OCI-M1 (cell line): ENCODE measurements at regions not wholly inside any gene's neighbourhood (a gene's known extent, or its start where the extent isn't known, plus 50 kb on each side); places are given as distances from the start of the nearest gene placed in this dataset.
"Not testable (repeated sequence)": the region's sequence is repeated elsewhere in the genome, so short reads cannot be mapped to it uniquely, and the experiment has no call there.

Experiments
- DNase-seq: peaks from one replicate; lab custom pipeline; 2025; lab: John Stamatoyannopoulos, UW

DNA sequence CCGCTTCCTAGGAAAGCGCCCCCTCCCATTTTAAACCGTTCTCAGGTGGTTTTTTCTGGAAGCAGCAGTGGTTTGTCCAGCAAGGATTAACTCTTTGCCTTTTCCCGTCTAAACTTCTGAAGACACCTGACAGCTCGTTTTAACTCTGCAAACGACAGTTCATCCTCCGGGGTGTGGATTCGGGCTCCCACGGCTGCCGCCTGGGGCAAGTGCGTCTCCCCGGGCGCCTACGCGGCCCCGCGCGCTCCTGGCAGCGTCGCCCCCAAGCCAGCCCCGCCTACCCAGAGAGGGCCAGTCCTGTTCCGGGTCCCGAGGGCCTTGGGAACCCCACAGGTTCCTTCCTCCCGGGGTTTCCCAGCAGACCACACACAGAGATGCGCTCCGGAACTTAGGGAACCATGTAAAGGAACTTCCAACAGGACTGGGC, 54.4 kb downstream of the PRR18 start:
- DNase-seq: no peak

DNA sequence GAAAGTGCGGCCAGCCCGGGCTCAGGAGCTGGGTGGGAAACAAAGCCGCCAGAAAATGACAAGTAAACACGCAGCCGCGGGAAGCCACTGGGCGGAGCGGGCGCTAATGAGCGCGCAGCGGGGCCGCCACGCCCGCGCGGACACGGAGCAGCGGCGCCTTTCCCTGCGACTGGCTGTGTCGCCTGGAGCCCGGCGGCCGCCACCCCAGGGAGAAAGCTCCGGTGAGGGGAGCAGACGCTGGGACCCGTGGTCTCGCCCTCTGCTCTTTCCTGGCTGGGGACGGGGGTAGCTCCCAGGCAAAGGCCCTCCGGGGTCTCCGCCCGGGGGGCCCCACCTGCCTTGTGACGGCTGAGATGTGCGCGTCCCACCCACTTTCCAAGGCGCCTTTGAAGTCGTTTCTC, 54.9 kb downstream of the PRR18 start:
- DNase-seq: no peak

DNA sequence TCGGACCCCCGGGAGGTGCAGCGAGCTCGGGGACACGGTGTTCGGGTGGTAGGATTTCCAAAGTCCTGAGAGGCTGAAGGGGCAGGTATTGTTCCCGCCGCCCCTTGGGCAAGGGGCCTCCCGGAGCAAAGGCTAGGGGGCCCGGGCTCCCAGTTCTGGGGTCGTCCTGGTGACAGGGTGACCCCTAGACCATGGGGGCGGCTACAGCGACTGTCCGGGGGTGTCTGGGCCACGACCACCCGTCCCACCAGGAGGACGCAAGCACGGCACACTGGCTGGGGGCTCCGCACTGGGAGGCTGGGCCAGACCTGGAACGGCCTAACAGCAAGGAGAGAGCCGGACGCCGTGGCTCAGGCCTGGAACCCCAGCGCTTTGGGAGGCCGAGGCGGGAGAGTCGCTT, 55.6 kb downstream of the PRR18 start:
- no peak for DNase-seq

DNA sequence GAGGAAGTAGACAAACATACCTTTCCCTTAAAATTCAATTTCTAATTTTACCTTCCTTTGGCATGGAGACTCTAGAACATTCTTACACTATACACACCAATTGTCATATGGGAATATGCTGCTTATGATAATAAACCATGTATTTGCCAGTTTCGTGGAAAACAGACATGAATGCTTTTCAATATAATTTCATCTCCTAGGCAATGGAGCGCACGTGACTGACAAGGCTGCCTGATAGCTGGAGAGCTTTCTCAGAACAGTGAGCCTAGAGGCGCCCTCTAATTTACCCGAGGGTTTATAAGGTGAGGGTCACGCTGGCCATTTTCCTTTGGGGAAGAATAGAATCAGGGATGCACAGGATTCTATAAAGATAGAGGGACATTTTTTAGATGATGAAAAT, 56.5 kb downstream of the PRR18 start:
- no peak for DNase-seq

DNA sequence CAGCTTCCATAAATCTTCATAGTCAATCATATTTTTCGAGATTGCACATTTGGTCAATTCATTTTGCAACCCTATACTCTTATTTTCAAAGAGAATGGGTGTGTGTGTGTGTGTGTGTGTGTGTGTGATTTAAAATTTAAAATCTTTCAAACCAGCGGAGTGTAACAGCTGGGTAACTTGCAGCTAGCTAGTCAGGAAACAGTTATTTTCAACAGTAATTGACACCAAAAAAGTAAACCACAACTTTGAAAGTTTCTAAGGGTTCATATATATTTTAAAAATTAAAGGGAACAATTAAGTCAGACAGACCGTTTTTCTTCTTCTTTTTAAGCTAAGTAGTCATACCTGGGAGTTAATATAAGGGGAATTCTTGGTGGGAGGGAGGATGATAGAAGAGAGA, 57.0 kb downstream of the PRR18 start:
- no peak for DNase-seq

DNA sequence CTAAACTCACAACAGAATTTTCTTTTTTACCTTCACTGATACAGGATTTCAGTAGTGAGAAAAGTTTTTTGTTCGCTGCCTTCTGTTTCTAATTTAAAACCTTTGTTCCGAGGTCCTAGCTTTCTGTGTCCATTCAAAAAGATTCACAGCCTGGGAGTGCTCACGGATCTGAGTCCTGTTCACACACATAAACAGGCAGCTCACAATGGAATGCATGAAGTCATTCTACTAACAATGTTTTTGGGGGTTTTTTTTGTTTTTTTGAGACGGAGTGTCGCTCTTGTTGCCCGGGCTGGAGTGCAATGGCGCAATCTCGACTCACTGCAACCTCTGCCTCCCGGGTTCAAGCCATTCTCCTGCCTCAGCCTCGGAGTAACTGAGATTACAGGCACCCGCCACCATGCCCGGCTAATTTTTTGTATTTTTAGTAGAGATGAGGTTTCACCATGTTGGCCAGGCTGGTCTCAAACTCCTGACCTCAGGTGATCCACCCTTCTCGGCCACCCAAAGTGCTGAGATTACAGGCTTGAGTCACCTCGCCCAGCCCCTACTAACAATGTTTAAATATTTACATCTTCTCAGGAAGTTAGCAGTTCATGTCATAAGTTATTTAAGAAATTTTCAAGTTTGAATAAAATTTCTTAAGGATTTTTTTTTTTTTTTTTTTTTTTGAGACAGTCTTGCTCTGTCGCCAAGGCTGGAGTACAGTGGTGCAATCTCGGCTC, 59.0 kb downstream of the PRR18 start:
- not testable (repeated sequence) for DNase-seq

DNA sequence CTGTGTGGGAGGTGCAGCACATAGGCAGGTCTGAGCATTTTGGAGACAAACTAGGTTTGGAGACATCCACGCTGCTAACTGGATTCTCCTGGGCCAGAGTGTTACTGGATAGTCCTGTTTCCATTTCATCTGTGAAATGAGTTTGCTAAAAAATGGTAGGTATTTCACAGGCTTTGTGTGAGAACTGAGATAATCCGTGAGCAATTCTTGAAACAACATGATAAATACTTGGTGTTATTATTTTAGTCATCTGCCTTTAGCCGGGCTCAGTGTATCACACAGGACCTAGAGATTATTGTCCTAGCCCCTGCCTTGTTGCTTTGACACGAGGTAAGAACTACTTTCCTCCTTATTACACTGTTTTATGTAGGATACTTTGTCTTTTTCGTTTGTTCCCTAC, 63.0 kb downstream of the PRR18 start:
- no peak for DNase-seq

DNA sequence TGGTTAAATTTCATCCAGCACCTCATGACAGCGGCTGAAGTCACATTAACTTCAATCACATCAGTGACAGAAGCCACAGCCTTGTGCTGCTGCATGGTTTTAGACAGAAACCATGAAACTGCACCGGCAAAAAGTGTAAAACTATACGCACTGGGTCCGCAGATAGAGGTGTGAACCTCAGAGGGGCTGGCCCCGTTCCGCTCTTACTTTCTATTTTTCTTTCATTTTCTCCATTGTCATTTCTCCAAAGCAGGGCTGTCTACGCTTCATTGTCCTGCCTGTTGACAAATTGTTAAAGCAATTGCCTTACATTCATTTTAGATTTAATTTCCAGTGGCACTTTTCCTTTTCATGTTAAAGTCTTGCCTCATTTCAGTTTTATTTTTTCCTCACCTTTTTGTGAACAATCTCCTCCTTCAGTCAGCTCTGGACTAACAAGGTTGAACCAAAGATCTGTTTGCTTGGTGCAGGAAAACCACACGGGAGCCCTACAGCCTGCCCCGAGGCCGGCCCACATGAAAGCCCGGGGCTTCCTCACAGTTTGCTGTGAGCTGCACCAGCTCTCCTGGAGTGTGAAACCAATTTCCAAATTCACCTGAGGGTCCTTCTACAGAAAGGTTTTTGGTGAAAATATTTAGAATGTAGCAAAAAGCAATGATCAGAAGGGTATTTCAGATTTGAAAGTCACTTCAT, 63.7 kb downstream of the PRR18 start:
- DNase-seq: no peak

DNA sequence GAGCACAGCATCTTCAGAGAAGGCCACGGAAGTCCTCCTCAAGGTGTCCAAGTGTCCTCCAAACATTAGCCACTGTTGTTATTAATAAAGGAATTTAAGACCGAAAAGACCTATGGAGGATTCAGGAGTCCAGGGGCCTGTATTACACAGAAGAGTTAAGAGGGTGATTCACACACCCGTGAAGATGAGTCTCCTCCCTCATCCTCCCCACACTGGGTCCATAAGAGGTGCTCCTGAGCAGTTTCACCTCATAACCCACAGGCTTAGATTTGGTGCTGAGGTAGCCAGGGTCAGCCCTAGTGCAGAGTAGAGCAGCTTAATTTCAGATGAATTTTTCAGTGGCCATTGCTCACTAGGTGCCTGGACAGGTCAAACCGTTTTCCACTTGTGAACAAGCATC, 65.3 kb downstream of the PRR18 start:
- no peak for DNase-seq

DNA sequence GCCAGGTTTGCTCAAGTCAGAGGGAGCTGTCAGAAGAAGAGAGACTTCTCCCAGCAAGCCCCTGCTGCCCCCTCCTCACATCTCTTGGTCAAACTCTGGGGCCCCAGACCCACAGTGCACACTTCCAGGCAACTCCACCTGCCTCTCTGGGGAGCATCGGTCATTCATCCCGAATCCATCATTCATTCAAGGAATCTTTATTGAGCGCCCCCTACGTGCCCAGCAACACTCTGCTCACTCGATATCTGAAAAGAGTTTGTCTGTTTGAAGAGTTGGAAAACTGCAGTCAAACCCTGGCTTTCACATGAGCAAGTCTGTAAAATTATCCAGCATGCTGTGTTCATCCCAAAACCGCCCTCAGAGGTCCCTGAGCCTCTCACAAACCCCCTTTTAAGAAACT, 66.2 kb downstream of the PRR18 start:
- no peak for DNase-seq

DNA sequence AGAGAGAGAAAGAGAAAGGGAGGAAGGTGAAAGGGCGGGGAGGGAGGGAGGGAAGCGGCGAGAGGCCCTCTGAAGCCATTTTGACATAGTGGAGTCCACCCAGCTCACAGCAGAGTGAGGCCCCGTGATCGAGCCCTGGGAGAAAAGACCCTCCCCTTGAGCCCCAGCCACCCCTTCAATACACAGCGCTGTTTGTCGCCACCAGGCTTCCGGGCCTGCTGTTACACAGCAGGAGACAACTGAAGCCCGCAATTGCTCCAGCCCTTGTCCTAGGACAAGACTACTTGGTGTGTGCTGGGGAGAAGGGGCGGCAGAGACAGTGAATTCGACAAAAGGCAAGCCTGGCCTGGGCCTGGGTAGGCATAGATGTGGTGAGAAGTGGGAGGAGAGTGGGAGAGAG, 67.3 kb downstream of the PRR18 start:
- DNase-seq: no peak

DNA sequence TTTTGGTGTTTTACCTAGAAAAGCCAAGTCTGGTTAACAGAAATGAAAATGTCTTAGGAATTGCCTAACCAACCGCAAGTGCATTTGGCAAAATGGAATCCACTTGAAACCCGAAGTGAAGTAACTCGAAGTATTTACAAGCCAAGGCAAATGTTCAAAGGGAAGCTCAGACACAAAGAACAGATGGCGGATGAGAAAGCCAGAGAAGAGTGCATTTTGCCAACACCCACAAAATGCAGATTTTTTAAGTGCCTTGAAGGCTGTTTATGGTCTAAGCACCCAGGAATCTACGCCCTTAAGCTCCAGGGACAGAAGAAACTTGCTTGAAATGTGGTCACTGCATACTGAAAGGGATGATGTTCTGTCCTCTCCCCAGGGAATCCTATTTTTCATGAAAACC, 70.0 kb upstream of the TBXT start:
- no peak for DNase-seq

DNA sequence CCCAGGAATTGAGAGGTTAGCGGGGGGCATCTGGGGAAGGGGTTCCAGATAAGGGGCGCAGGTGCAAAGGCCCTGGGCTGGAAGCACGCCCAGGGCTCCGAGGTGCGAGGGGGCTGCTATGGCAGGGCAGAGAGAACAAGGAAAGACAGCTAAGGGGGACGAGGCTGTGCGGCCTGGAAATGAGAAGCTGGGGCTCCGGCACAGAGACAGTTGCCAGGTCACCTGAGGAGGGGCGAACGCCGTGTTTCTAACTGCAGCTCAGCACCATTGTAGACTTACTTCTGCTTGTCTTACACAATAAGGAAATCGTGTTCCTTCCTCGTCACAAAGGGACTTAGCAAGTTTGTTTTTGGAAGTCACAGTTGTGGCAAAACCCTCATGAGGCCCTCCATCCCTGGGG, 68.9 kb upstream of the TBXT start:
- DNase-seq: no peak

DNA sequence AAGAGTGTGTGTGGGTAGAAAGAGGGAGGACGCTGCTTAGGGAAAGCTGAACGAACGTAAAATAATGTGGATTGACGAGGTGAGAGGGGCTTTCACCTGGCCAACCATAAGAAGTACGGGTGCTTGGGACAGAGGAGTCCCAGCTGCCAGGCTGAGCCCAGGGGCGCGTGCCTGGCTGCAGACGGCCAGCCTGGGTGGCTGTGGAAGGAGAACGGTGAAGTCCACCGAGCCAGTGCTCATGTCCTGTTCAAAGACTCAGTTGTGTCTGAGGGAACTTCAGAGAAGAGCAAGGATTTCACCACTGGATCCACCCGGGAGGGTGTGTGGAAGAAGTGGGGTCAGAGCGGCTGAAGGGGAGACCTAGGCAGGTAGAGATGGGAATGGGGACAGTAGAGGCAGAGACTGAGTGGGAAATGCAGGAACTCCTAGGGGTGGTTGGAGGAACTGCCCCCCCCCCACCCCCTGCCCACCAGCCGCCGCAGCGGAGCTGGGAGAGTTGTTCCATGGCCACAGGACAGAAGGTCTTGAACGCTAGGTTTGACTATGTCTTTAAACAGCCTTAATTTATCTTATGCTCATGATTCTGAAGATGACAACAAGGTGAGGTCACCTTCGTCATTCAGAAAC, 68.1 kb upstream of the TBXT start:
- no peak for DNase-seq

DNA sequence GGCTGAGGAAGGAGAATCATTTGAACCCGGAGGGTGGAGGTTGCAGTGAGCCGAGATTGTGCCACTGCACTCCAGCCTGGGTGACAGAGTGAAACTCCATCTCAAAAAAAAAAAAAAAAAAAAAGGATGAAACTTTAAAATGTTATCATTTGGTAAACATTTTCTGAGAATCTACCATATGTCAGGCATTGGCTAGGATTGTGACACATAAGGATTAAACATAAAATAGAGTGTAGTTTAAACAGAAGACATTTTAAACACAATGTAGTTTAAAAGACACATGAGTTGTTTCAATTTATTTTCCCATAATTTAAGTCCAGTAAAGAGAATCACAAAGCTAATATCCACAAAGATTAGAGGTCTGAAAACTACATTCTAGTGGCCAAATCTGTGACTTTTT, 63.5 kb upstream of the TBXT start:
- DNase-seq: not testable (repeated sequence)

DNA sequence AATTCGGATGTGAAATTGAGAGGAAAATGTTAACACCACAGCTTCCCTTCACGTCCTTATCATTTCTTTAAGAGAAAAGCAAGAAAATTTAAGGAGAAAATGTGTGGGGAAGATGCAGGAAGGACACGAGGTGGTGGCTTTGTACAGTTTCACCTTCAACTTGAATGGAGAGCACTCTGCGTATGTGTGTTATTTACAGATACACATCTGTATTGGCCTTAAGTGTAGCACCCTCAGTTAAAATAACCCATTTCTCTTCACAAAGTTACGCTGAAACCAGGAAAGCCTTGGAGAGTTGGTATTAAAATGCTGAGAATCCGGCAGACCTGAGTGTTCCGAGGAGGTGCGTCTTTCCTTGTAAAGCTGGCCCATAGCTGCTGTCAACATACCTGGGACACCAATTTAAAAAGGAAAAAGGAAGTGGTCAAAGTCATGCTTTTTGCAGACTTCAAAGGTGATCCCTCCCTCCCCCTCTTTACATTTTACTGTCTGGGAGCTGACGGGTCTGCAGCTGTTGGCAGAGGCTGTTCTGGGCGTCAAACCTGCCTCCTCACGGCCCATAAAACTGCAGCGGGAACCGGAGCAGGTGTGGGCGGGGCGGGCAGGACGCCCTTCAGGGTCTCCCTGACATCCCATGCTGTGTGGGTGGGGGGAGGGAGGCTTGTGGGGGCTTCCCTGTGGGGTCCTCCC, 61.3 kb upstream of the TBXT start:
- DNase-seq: no peak

DNA sequence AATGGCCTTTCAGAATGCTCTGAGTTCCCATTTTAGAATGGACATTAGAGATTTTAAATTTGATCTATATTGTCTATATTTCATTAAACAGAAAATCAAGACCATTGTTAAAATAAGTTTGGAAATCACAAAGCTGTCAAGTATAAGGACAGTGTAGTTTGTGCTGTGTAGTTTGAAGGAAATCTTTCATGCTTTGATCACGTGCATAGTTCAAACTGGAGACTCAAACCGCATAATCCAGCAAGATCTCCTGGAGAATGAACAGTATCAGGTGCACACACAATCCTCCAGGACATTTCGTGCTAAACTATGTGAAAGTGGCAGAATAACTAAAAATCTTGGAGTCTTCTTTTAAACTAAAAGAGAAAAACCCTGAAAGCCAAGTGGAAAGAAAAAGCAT, 60.8 kb upstream of the TBXT start:
- DNase-seq: no peak

DNA sequence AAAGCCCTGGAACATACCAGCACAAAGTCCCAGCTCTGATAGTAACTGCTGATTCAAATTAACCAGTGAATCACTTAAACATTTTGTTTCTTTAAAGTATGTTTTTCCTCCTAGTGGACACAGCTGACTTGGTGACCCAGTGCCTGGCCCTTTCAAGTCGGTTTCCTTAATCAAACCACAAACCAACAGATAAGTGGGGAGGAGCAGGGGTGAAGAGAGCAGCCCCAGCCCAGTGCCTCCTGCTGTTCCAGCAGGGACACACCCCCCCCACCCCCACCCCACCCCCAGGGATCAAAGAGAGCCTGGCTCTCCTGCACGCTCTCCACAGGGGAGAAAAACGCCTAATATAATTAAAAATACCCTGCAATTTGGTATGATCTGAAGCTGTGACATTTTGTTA, 55.4 kb upstream of the TBXT start:
- peak; percentile 75 for DNase-seq

DNA sequence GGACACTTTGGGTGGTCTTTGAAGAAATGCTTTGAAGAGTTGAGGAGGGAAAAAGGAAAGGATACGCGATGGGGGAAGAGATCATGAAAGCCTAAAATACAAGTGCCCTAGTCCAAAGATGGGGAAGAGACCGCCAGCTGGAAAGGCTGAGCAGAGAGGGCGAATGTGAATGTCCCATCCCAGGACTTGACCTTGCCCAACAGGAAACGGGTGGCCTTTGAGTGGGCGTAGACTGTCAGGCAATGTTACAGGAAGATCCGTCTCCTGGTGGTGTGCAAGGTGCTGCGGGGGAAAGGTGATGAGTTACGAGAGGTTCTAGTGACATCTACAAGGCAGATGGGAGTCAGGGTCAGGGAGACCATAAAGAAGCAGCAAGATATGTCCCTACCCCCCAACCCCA, 55.0 kb upstream of the TBXT start:
- DNase-seq: no peak

DNA sequence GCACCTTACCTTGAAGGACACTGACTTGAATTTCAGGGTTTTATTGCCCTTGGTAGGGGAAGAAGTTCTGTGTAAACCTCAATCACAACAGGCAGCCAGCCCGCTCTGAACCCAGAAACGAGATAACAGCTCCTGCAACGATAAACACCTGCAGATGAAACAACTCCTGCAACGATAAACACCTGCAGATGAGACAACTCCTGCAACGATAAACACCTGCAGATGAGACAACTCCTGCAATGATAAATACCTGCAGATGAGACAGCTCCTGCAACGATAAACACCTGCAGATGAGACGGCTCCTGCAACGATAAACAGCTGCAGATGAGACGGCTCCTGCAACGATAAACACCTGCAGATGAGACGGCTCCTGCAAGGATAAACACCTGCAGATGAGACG, 54.0 kb upstream of the TBXT start:
- no peak for DNase-seq

DNA sequence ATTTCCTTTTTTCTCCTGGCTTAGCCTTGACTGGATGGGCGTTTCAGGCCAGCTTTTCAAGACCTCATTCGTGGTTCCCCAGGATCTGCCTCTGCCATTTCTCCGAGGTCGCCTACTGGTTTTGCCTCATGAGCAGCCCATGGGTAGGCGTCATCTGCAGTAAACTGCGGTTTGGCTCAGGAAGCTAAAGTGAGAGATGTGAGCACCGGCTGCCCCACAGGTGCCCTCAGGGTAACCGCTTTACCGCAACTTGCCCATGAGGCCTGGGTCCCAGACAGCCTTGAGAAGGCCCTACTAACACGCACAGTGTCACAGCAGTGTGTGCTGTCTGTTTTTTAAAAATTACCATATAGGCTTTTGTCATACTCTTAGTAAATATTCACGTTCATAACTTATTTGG, 53.4 kb upstream of the TBXT start:
- no peak for DNase-seq
